C4-2B (cell line): ENCODE measurements at regions not wholly inside any gene's neighbourhood (a gene's known extent, or its start where the extent isn't known, plus 50 kb on each side); places are given as distances from the start of the nearest gene placed in this dataset.

Source experiments
- H3K27ac ChIP-seq: fragments of 450-650 bp; 2 replicates; pipeline ENCODE4 v1.5.1; 2017
- CTCF ChIP-seq: fragments of 450-650 bp; conservative IDR thresholded peaks from 2 replicates; pipeline ENCODE4 v1.5.1; 2017; ENCODE audit warnings: mild to moderate bottlenecking
- ZFX ChIP-seq: fragments of 450-650 bp; IDR thresholded peaks from 2 replicates; pipeline ENCODE4 v1.6.1; 2017

DNA sequence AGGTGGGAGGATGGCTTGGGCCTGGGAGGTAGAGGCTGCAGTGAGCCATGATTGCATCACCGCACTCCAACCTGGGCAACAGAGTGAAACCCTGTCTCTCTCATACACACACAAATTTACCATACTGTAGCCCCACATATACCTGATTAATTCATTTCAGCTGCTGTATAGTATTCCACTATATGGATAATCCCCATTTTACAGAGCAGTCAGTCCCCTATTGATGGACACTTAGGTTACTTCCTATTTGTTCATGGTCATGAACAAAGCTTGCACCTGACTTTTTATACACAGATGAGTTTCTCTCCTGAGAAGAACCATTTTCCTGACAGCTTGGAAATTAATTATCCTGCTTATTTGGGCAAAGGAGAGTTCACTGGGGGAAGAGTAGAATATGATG lies 59.2 kb downstream of the EMX2 start:
- no peak for TF ChIP-seq CTCF
- TF ChIP-seq ZFX = no peak
- no peak overlapping the region for H3K27ac ChIP-seq

DNA sequence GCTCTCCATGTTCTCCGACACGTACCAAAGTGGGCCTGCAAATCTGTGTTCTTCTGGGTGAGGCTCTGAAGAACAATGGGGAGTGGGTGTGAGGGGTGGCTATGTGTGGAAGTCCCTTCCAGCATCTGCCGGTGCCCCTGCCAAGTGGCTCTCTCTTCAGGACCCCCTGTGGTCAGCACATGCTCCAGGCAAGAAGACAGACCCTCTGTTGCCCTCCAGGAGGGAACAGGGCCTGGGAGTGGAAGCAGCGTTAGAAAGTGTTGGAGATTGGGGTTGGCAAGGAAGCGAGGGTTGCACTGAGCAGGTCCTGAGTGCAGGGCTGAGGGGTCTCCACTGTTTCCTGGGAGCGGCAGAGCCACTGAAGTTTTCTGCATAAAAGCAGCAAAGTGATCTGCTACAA lies 60.5 kb downstream of the EMX2 start:
- no peak for TF ChIP-seq CTCF
- TF ChIP-seq ZFX = no peak
- no peak overlapping the region for H3K27ac ChIP-seq

DNA sequence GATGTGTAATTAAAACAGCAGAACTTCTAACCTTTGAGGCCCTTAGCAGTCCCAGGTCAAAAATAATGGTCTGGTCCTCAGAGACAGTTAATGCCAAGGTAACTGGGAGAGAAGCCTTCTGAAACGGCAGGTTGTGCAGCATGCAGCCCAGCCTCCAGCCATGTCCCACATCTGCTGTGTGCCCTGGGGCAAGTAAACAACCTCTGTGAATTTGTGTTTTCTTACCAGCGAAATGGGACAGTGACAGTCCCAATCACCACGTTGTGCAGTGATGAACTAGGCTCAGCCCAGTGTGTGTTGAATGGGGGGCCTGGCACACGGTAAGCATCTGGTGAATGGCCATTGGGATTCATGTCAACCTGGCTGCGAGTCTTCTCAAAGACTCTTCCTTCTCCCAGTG lies 61.2 kb downstream of the EMX2 start:
- no peak for TF ChIP-seq ZFX
- no peak for TF ChIP-seq CTCF
- H3K27ac ChIP-seq = no peak overlapping the region

GRCh38 chr10:117609095-117609795 lies 66.7 kb downstream of the EMX2 start:
- TF ChIP-seq ZFX = no peak
- no peak for TF ChIP-seq CTCF
- H3K27ac ChIP-seq = no peak overlapping the region

GRCh38 chr10:117609796-117610170 lies 67.2 kb downstream of the EMX2 start:
- no peak for TF ChIP-seq ZFX
- no peak overlapping the region for H3K27ac ChIP-seq

DNA sequence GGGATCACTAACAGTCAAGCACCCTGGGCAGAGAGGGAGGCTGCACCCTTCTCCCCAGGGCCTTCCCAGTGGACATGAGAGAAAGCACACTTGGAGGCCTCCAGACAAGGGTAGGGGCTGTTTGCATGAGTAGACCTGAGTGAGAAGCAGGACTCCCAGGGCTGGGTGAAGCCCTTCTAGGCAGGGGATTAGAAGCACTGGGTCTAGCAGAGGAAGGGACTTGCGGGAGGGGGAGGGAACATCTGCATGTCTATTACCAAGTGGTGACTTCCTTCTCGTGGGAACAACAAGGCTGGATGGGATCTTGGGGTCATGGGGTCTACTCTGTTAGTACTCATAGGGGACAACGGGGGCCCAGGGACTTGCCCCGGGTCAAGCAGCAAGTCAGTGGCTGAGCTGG lies 67.8 kb downstream of the EMX2 start:
- no peak for TF ChIP-seq ZFX
- no peak overlapping the region for H3K27ac ChIP-seq

DNA sequence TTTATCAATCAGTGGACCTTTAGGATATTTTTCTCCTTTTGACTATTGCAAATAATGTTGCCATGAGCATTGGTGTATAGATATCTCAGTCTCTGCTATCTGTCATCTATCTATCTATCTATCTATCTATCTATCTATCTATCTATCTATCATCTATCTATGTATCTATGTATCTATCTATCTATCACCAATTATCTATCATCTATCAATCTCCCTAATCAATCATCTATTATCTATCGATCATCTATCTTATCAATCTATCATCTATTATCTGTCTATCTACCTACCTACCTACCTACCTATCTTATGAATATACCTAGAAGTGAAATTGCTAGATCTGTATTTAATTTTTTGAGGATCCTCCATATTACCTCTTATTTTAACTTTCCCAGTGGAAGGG lies 69.6 kb downstream of the EMX2 start:
- no peak for TF ChIP-seq CTCF
- H3K27ac ChIP-seq = no peak overlapping the region

DNA sequence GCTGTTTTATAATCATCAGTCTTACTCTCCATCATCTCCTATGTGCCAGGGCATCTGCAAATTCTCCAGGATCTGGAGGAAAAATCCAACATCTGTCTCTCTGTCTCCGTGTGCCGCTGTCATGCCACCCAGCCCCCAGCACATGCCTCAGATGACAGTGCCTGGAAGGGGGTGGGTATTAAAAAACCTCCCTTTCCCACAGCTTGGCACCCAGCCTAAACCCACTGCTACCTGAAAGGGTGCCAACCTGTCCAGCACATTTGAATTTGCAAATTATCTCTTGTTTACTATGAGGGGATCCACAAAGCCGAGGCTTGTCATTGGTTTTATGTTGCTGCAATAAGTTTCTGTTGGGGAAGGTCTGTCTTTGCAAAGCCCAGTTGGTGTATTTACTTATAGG lies 73.1 kb downstream of the EMX2 start:
- TF ChIP-seq CTCF = no peak
- no peak for TF ChIP-seq ZFX

More for the DNA sequence above, 73.1 kb downstream of the EMX2 start:
- H3K27ac ChIP-seq = no peak overlapping the region
